ENCODE measurements at regions not wholly inside any gene's neighbourhood (a gene's known extent, or its start where the extent isn't known, plus 50 kb on each side); places are given as distances from the start of the nearest gene placed in this dataset.

DNA sequence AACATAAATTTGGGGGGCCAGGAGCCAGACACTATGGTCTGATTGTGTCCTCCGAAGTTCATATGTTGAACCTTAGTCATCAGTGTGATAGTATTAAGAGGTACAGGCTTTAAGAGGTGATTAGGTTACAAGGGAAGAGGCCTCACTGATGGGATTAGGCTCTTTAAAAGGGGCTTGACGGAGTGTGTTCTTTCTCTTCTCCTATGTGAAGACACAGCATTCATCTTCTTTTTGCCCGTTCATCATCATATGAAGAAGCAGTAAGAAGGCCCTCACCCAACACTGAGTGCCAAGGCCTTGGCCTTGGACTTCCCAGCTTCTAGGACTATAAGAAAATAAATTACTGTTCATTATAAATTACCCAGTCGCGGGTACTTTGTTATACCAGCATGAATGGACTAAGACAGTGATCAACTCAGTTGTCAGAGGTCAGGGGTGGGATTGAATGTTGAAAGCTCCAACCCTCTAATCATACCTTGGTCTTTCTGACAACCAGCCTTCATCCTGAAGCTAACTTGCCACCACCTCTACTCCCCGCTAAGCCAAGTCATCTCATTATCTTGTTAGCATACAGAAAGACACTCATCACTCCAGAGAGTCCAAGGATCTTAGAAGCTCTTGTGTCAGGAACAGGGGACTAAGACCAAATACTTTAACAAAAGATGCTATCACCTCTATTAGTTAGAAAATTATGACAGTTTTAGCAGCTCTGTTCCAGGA lies 543.4 kb upstream of the DIPK2B start (continued):
- TF ChIP-seq ZBTB40 (IDR thresholded peaks at IDR 0.05) = no peak
- TF ChIP-seq ZBTB40 (CRISPR knock-in tag; IDR thresholded peaks at IDR 0.05) = no peak
- no peak for TF ChIP-seq MTA3 (IDR thresholded peaks at IDR 0.05; ENCODE audit: borderline replicate concordance)
- no peak for TF ChIP-seq ZNF561 (CRISPR knock-in tag; conservative IDR thresholded peaks at IDR 0.05)
